HG03095 (cell line): ENCODE measurements at regions not wholly inside any gene's neighbourhood (a gene's known extent, or its start where the extent isn't known, plus 50 kb on each side); places are given as distances from the start of the nearest gene placed in this dataset.

Experiments
- ATAC-seq: cut with Tn5 transposase; IDR thresholded peaks from one replicate; pipeline ENCODE4 v1.9.1; 2021; ENCODE audit warnings: moderate library complexity; ENCODE audit not compliant: unreplicated experiment

DNA sequence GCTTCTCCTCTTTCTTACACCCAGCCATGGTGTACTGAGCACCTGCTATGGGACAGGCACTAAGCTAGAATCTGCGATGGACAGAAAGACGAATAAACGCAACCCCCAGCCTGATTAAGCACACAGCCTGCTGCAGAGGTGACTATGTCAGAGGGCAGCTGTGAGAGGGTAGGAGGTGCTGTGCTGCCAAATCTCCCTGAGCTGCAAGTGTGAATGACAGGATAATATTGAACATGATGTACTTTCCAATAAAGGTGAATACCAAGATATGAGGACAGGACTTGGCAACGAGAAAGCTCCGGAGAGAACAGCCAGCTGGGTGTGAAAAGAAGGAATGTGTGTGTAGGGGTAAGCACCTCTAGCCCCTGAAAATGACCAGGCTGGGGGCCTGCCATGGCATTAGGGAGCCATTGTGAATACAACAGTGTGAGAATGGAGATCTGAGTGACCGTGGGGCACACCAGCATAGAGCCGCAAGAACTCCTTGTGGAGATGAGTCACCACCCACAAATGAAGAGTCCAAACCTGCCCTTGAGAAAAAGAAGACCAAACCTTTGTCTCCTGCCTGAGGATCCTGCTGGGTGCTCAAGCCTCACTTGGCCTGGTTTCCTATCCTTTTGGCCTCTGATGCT is 83.0 kb upstream of the ATF3 start:
- no peak for ATAC-seq

DNA sequence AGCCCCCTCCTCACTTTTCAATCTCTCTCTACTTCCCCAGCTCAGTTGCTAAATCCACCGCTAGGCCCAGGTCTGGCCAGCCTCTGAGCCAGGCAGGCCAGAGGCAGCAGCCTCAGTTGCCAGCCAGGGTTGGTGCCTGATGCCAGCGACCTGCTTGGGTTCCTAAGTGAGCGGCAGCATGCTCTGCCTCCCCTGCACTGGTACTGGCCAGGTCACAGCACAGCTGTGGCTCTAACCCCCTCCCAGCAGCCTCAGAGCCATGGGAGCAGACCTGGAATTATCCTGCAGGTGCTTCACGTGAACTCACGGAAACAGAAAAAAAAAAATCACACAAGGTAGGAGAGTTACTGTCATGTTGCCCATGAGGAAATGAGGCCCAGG is 82.5 kb upstream of the ATF3 start:
- no peak for ATAC-seq

DNA sequence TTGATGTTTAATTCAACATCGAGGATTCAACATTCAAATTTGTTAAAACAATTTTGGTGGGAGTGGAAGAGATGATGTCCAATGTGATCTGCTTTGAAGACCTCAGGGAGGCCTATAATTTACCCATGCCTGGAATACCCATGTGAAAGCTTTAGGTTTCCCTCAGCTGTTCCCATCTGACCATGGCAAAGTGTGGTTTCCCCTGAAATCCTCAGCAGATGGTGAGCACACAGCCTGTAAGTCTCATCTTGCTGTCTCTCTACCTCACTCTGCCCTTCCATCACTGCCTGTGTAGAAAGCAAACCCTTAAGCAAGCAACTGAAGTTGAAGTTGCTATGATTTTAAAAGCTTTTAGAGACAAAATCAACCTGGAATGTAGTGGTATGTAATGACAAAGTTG is 80.1 kb upstream of the ATF3 start:
- ATAC-seq: no peak

DNA sequence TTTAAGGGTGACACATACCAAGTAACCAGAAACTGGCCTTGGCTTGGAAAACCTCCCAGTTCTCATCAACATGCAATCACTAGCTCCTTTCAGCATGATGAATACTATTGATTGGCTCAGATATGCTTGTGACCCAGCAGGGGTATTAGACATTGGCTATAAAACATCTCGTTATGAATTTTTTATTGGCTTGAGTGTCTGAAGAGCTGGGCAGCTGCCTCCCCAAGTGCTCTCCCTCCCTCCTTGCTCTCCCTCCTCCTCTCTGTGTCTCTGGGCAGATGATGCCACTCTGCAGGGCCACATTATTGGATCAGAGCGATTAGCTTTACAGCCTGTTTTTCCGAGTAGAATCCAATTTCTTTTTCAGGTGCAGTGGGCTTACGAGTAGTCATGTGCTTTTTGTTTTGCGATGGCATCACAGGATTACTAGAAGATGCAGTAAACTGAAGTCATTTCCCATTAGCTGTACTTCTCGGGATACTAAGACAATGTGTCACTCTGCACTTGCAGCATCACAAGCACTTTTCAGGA is 79.3 kb upstream of the ATF3 start:
- ATAC-seq: no peak

DNA sequence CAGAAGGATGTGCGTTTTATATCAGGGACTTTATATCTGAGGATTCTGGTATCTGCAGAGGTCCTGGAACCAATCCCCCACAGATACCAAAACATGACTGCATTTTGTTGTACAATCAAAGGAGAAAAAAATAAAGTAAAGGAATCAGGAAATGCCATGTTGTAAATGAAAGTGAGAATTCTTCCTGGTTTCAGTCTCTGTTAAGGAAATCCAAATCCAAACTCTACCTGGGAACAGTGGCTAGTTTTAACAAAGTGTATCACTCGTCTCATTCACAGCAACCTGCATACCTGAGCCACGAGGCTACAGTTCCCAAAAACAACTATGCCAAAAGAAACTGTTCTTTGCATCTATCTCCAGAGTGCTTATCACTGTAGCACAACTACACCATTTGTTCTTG is 77.3 kb upstream of the ATF3 start:
- ATAC-seq: no peak

DNA sequence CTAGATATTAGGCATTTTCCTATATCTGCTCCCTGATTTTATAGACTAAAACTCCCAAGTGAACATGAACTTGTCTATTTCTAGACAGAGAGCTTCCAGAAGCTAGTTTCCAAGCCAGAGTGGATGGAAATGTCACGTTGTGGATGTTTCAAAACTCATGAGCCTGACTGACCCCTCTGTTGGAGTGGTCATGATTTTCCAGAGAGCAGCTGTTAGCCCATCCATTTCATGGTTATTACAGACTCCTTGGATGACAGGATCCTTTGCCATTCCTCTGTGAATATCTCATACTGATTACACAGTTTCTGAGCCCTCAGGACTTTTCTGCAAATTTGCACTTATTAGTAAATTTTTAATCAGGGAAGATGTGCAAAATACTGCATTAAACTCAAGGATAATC is 76.8 kb upstream of the ATF3 start:
- ATAC-seq: no peak

DNA sequence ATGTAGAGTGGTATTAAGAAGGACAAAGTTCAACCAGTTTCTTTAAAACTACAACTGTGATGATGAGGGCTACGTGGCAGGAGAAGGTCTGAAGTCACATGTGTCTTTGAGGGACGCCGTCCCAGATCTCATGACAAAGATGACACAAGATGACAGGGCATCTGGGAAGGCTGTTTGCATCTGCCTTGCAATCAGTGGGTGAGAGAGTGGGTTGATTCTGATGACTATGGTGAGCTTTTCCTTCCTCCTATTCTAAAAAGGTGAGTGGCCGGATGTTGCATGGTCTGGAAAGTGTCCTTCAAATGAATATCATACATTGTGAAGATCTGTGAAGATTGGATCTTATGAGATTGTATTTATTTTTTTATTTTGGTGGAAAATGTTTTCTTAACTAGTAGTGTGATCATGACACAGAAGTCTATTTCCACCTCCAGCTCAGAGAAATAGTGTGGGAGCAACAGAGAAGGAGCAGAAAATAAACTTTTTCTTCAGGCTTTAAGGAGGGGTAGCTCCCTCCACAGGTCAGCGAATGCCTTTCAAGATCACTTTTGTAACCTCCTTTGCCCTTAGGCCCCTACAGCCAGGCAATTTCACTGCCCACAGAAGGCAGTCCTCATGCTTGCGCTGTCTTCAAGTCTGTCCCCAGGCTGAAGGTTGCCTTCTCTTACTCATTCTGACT is 76.0 kb upstream of the ATF3 start:
- ATAC-seq: no peak

DNA sequence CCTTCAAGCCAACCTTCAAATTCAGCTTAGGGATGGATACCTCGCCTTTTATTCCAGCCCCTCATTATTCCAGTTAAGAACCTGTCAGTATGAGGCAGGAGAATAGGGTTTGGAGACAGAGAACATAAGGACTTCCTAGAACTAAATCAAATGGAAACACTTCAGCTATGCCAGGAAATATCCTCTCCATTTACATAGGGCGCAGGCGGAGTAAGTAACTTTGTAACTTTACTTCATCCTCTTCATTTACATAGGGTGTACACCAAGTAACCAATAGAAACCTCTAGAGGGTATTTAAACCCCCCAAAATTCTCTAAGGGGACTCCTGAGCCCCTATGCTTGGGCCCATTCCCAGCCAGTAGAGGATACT is 75.4 kb upstream of the ATF3 start:
- ATAC-seq: no peak

DNA sequence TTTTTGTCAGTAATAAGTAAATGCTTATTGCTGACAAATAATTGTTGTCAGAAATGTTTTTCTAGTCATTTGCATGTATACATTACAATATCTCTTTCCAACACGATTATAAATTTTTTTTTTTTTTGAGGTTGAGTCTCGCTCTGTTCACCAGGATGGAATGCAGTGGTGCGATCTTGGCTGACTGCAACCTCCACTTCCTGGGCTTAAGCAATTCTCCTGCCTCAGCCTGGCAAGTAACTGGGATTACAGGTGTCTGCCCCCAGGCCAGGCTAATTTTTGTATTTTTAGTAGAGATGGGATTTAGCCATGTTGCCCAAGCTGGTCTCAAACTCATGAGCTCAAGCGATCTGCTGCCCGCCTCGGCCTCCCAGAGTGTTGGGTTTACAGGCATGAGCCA is 72.0 kb upstream of the ATF3 start:
- ATAC-seq: no peak

DNA sequence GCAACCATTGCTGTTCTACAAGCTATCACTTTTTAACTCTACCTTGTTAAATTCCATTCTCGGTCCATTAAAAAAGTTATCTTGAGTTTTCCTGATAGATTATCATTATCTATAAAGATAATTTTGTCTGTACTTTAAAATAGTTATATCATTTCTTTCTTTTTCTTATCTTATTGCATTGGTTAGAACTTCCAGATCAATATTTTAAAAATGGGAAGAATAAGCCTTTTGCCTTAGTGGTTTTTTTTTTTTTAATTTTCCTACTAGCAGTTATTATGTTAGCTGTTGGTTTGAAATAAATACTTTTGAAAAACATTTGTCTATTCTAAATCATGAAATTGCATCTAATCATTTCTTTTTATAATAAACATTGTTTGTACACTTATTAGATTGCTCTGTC is 71.0 kb upstream of the ATF3 start:
- ATAC-seq: no peak

DNA sequence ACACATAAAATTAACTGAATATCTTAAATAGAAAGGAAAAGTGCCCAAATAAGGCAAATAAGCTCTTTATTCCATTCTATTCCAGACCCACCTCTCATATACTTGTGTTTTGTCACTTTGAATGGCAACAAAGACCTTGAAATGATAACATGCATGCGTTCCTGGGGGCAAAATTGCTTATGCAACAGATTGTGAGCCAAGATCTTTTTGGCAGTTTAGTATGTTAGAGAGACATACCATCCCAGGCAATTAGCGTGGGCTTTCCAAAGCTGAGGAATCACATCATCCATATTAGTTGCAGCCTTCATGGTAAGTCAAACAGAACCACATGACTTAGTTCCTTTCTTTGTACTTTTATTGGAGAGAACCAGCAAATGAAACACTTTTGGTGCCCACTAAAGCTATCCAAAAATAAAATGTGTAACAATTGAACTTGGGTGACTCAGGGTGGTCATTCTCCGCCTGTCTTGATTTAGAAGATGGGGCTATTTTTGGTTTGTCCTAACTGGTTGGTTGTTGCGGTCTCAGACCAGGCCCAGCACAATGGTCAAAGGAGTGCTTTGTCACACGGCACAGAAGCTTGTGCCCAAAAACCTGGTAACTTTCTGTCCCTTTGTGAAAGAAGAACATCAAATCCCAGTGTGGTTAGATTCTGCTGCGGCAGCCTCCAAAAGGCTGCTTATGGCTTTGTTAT is 68.7 kb upstream of the ATF3 start:
- no peak for ATAC-seq

DNA sequence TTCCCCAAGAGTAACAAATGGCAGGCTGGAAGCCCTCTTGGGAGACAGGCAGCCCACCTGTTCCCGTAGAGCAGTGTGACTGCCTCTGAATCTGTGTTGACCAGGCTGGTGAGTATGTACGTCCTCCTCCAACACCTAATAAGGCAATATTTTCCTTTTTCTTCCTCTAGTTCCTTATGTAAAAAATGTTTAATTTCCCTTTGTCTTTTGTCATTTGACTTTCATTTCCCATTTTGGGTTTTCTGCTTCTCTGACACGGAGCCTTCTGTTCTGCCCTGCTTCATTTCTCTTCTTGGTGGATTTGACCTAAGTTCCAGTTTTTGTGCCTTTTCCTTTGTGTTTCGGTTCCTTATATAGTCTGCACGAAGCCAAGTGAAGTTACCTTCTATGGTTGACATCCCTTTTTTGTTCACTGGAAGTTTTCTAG is 65.8 kb upstream of the ATF3 start:
- ATAC-seq: no peak

DNA sequence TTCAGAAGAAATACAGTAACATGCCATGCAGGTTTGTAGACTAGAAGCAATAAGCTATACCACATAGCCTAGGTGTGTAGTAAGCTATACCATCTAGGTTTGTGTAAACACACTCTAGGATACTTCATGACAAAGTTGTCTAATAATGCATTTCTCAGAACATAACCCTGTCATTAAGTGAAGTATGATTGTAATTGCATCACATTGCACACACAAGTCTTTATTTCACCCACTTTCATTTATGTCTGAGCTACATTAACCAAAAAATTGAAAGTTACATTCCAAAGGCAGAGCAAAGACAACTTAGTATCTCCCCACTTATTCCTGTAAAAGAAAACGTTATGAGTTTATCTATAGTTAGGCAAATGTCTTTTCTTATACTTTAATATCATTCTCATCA is 64.5 kb upstream of the ATF3 start:
- no peak for ATAC-seq

DNA sequence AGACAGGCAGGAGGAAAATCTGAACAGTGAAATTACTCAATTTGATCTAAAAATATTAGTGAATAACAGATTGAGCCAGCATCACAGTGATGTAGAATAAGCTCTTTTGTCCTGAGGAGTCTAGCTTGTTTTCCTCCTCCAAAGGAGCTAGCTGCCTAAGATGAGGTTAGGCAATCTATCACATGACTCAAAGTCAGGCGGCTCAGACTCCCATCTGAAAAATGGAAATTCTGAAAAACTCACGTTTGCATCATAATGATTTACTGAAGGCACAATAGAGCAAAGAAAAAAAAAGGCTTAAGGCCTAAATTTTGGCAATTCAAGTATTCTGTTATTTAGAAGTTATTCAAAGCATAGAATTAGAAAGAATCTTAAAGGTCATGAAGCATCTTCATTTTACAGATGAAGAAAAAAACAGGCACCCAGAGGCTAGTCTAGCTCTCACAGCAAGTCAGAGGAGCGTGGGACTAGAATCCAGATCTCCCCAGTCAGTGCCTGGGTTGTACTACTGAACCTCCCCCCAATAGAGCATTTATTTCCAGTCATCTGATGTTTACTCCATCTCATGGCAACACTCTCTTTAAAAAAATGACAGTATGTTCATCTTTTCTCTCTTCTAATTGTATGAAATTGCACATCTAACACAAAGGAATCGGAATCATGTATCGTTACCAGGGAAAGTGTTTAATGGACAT is 62.5 kb upstream of the ATF3 start:
- no peak for ATAC-seq

DNA sequence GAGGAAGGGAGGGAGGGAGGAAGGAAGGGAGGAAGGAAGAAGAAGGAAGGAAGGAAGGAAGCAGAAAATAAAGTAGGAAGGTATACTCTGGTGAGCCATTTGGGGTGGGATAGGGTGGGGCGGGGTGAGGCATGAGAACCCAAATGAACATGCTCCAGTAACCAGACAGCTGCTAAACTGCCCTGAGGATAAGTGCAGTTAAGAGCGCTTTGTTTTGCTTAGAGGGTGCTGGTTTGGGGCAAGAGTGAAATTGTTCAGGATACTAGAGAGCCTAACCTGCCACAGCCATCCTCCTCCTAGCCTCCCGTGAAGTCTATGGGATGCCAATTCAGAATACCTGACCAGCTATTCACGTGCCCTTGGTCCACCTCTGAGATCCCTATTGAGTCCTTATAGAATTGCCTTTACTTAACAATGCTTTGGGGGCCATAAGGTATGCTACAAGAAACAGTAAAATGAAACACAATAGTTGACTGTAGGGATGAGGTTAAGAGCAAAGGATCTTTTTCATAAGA is 59.0 kb upstream of the ATF3 start:
- ATAC-seq: no peak

DNA sequence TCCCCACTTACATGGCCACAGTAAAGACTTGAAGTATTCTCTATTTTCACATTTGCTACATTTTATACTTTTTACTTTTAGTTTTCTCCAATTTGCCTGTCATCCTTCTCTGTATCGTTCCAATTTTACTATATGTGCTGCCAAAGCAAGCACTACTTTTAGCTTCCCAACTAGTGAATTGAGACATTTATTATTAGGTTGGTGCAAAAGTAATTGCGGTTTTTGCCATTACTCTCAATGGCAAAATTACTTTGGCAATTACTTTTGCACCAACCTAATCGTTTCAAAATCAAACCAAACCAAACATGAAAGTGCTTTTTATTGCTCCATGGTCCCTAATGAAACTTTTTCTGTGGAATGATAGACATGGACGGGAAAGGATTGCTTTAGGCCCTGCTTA is 56.6 kb upstream of the ATF3 start:
- no peak for ATAC-seq

DNA sequence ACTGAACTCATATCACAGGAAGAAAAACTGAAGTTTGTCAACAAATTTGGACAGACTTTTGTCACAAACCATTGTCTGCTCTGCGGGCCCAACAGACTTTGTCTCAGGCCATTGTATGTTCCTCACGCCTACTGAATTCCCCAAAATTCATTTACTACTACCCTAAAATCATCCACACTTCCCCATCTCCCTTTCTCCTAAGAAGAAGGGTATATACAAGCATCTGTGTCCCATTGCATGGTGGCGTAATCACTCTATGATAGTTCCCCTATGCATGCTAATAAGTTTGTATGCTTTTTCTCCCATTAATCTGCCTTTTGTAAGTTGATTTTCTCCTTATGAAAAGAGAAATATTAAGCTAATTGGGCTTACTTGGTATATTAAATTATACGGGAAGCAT is 54.9 kb upstream of the ATF3 start:
- no peak for ATAC-seq

DNA sequence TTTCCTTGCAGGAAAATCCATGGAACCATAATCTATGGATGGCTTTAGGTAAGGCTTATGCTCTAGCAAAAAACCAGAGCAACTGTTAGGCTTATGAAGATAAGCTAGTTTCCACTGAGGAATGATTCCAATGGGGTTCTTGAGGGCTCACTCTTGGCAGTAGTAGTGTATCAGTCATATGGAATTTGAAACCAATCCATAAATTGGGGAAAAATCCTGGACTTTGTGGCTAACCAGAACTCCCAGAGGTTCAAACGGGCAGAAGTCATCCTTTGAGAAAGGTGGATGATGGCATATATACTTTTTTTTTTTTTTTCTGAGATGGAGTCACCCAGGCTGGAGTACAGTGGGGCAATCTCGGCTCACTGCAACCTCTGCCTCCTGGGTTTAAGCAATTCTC is 54.2 kb upstream of the ATF3 start:
- ATAC-seq: no peak

DNA sequence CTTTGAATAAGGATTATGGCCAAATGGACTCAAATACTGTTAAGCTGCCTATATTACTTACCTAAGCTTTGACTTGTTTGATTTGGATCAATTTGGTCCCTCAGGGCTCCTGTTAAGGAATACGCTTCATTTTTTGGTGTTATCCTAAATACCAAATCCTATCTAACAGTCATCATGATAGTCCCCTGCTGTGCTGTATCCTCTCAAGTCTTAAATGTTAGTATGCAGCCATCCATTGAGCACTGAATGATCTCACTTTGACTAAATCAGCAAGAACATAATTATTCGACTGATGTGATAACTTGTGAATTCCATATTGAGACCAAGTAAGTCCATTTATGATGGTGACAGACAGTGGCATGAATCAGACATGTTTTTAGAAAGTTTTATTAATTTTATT is 53.1 kb upstream of the ATF3 start:
- no peak for ATAC-seq

DNA sequence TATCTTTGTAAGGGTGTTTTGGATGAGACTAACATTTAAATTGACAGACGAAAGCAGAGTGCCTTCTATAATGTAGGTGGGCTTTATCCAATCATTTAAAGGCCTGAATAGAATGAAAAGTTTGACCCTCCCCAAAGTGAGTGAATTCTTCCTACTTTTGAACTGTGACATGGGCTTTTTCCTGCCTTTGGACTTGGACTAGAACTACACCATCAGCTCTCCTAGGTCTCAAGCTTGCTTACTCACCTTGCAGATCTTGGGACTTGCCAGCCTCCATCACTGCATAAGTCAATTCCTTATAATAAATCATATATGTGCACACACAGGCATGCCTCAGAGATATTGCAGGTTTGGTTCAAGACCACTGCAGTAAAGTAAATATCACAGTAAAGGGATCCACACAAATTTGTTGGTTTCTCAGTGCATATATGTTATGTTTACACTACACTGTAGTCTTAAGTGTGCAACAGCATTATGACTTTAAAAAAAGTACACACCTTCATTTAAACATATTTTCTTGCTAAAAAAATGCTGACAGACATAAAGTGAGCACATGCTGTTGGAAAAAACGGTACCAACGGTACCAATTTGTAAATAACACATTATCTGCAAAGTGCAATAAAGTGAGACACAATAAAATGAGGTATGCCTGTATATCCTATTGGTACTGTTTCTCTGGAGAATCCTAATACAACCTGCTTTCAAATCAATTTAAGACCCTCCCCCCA is 51.6 kb upstream of the ATF3 start:
- no peak for ATAC-seq
